ENCODE measurements at regions not wholly inside any gene's neighbourhood (a gene's known extent, or its start where the extent isn't known, plus 50 kb on each side); places are given as distances from the start of the nearest gene placed in this dataset.

GRCh38 chr10:81136261-81136660 lies 598.6 kb downstream of the SH2D4B start:
- ChIA-PET CTCF (no interaction called here), POLR2A (ENCODE audit: low non-redundant PET) (no interaction called here)
- Histone ChIP-seq H3K27ac (ENCODE audit: low read depth, low read length, poor library complexity, severe bottlenecking) (no peak overlapping the region), H3K4me3 (ENCODE audit: low read depth, low read length, poor library complexity, severe bottlenecking) (no peak overlapping the region), H3K36me3 (ENCODE audit: insufficient read depth, low read length, poor library complexity, severe bottlenecking) (no peaks in the 10 kb centered on the region), H3K27me3 (replicated peaks; ENCODE audit: insufficient read depth, low read depth, low read length, poor library complexity) (no peaks in the 10 kb centered on the region), H3K9me3 (ENCODE audit: low read depth, low read length, poor library complexity, severe bottlenecking) (no peaks in the 10 kb centered on the region), H3K4me1 (ENCODE audit: insufficient read depth, low read length, poor library complexity, severe bottlenecking) (no peaks in the 10 kb centered on the region)
- TF ChIP-seq CTCF (conservative IDR thresholded peaks at IDR 0.05; ENCODE audit: low read depth, low read length) (no peak), EZH2 (IDR thresholded peaks at IDR 0.05; ENCODE audit: borderline replicate concordance, low read depth, low read length, poor library complexity, severe bottlenecking) (no peak)
- no peak for DNase-seq (ENCODE audit: low spot score)
- intact Hi-C loops (cut with micrococcal nuclease; ENCODE audit: unreplicated experiment) = no loop called here
- BruUV-seq (replicated peaks) = no TSS peak

DNA sequence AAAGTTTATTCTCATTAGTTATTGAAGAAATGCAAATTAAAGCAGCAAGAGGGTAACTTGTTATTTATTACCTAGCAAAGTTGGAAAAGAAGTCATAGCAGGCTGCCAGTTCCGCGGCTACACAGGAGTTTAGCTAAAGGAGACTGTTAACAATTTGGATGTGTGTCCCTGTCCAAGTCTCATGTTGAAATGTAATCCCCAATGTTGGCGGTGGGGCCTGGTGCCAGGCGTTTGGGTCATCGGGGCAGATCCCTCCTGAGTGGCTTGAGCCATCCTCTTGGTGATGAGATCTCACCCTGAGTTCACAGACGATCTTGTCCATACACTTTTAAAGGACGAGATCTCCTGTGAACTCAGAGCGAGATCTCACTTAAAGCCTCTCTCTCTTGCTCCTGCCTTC lies 608.3 kb downstream of the SH2D4B start:
- ChIA-PET CTCF (no interaction called here), POLR2A (ENCODE audit: low non-redundant PET) (no interaction called here)
- no peak for DNase-seq (ENCODE audit: low spot score)
- Histone ChIP-seq H3K27ac (ENCODE audit: low read depth, low read length, poor library complexity, severe bottlenecking) (no peak overlapping the region), H3K27me3 (replicated peaks; ENCODE audit: insufficient read depth, low read depth, low read length, poor library complexity) (no peaks in the 10 kb centered on the region), H3K4me3 (ENCODE audit: low read depth, low read length, poor library complexity, severe bottlenecking) (no peak overlapping the region), H3K4me1 (ENCODE audit: insufficient read depth, low read length, poor library complexity, severe bottlenecking) (no peaks in the 10 kb centered on the region), H3K36me3 (ENCODE audit: insufficient read depth, low read length, poor library complexity, severe bottlenecking) (no peaks in the 10 kb centered on the region), H3K9me3 (ENCODE audit: low read depth, low read length, poor library complexity, severe bottlenecking) (no peaks in the 10 kb centered on the region)
- intact Hi-C loops (cut with micrococcal nuclease; ENCODE audit: unreplicated experiment) = no loop called here
- TF ChIP-seq EZH2 (IDR thresholded peaks at IDR 0.05; ENCODE audit: borderline replicate concordance, low read depth, low read length, poor library complexity, severe bottlenecking) = no peak
- no peak for TF ChIP-seq CTCF (conservative IDR thresholded peaks at IDR 0.05; ENCODE audit: low read depth, low read length)
- BruUV-seq (replicated peaks) = no TSS peak

- no TSS peak for BruUV-seq (replicated peaks)
- Histone ChIP-seq H3K9me3 (ENCODE audit: low read depth, low read length, poor library complexity, severe bottlenecking) (no peaks in the 10 kb centered on the region), H3K4me3 (ENCODE audit: low read depth, low read length, poor library complexity, severe bottlenecking) (no peak overlapping the region), H3K4me1 (ENCODE audit: insufficient read depth, low read length, poor library complexity, severe bottlenecking) (no peaks in the 10 kb centered on the region), H3K36me3 (ENCODE audit: insufficient read depth, low read length, poor library complexity, severe bottlenecking) (no peaks in the 10 kb centered on the region), H3K27ac (ENCODE audit: low read depth, low read length, poor library complexity, severe bottlenecking) (no peak overlapping the region), H3K27me3 (replicated peaks; ENCODE audit: insufficient read depth, low read depth, low read length, poor library complexity) (no peaks in the 10 kb centered on the region)
- intact Hi-C loops (cut with micrococcal nuclease; ENCODE audit: unreplicated experiment) = no loop called here
- POLR2A ChIA-PET (ENCODE audit: low non-redundant PET) = no interaction called here
- TF ChIP-seq CTCF (conservative IDR thresholded peaks at IDR 0.05; ENCODE audit: low read depth, low read length) = no peak
- no peak for TF ChIP-seq EZH2 (IDR thresholded peaks at IDR 0.05; ENCODE audit: borderline replicate concordance, low read depth, low read length, poor library complexity, severe bottlenecking)
- CTCF ChIA-PET = no interaction called here
- DNase-seq (ENCODE audit: low spot score) = no peak
These were observed 608.7 kb downstream of the SH2D4B start for GRCh38 chr10:81146436-81146835.

Measured in A673 (cell line).